GM13977 (cell line): ENCODE measurements at regions not wholly inside any gene's neighbourhood (a gene's known extent, or its start where the extent isn't known, plus 50 kb on each side); places are given as distances from the start of the nearest gene placed in this dataset.

Experiments
- DNase-seq: peaks from one replicate; pipeline ENCODE4 v3.0.0; 2012; ENCODE audit warnings: low spot score
- in situ Hi-C: fragments of 300-500 bp; cut with MboI; formaldehyde crosslinking; loops from one replicate; pipeline ENCODE4 v1.12.0; 2022; ENCODE audit warnings: low sequenced_read_pairs, low pct_unique_long_range_greater_than_20kb, mixed read lengths, inconsistent platforms; ENCODE audit not compliant: unreplicated experiment
- TF ChIP-seq, protein P1 (sequence below): IDR thresholded peaks from 2 replicates; pipeline ENCODE4 v1.5.1; 2012; ENCODE audit warnings: mild to moderate bottlenecking, control low read depth; ENCODE audit not compliant: insufficient read depth; ENCODE audit errors: extremely low read depth, missing control alignments

DNA sequence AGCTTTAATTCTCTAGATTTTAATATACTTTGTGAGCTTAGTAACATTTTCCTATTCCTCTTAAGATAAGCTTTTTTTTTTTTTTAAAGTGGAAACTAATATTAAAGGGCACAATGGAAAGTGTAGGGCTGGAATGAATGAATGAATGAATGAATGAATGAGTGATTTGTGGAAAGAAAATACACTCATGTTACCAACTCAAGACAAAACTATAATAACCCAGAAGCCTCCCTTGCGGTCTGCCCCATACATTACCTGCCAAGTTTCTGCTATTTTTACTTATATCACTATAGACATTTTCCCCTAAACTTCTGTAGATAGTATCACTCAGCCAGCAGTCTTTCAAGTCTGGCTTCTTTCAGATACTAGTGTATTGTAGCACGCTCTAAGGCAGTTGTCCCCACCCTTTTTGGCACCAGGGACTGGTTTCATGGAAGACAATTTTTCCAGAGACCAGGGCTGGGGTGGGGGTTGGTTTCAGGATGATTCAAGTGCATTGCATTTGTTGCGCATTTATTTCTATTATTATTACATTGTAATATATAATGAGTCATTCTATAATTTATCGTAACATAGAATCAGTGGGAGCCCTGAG lies 932.2 kb downstream of the TBC1D22A start:
- in situ Hi-C loops = no loop called here
- TF ChIP-seq, protein P1, sequence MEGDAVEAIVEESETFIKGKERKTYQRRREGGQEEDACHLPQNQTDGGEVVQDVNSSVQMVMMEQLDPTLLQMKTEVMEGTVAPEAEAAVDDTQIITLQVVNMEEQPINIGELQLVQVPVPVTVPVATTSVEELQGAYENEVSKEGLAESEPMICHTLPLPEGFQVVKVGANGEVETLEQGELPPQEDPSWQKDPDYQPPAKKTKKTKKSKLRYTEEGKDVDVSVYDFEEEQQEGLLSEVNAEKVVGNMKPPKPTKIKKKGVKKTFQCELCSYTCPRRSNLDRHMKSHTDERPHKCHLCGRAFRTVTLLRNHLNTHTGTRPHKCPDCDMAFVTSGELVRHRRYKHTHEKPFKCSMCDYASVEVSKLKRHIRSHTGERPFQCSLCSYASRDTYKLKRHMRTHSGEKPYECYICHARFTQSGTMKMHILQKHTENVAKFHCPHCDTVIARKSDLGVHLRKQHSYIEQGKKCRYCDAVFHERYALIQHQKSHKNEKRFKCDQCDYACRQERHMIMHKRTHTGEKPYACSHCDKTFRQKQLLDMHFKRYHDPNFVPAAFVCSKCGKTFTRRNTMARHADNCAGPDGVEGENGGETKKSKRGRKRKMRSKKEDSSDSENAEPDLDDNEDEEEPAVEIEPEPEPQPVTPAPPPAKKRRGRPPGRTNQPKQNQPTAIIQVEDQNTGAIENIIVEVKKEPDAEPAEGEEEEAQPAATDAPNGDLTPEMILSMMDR = no peak
- no peak for DNase-seq

GRCh38 chr22:47693606-47694005 lies 931.2 kb downstream of the TBC1D22A start:
- DNase-seq = no peak
- TF ChIP-seq, protein P1 = no peak
- in situ Hi-C loops = no loop called here

DNA sequence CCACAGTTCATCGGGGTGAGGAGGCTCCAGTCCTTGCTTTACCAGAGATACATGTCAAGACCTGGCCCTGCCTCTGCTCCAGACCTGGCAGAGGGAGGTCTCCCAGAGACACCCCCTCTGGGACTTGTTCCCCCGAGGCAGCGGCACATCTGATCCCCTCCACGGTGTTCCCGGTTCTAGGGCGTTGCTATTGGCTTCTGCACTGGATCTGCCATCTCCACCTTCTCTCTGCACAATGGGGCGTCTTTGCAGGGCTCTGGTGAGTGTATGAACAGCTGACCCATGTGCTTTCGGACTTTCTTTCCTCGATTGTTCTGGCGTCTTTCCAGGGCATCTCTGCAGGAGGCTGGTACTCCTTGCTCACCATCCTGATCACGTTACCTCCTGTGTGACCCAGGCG lies 930.4 kb downstream of the TBC1D22A start:
- in situ Hi-C loops = no loop called here
- TF ChIP-seq, protein P1 = no peak
- DNase-seq = no peak

- TF ChIP-seq, protein P1 = no peak
- in situ Hi-C loops = no loop called here
- DNase-seq = no peak
Measured at GRCh38 chr22:47691152-47691895, 928.9 kb downstream of the TBC1D22A start.

- DNase-seq = no peak
- TF ChIP-seq, protein P1 = no peak
- in situ Hi-C loops = no loop called here
Measured at GRCh38 chr22:47690586-47690985, 928.1 kb downstream of the TBC1D22A start.

- DNase-seq = no peak
- in situ Hi-C loops = no loop called here
- TF ChIP-seq, protein P1 = no peak
Measured at GRCh38 chr22:47690166-47690565, 927.7 kb downstream of the TBC1D22A start.
